ENCODE measurements at regions not wholly inside any gene's neighbourhood (a gene's known extent, or its start where the extent isn't known, plus 50 kb on each side); places are given as distances from the start of the nearest gene placed in this dataset.
A peak's percentile ranks its signal among the peaks of the same experiment; 100 is the strongest.
"Not testable (repeated sequence)": the region's sequence is repeated elsewhere in the genome, so short reads cannot be mapped to it uniquely, and the experiment has no call there.

GRCh38 chr2:87076253-87077123, 54.8 kb upstream of the PLGLB1 start (continued):
- TF ChIP-seq HNRNPK (IDR thresholded peaks at IDR 0.05; ENCODE audit: low read depth, low read length, poor library complexity, severe bottlenecking) (peak; percentile 29), GATAD1 (CRISPR knock-in tag; IDR thresholded peaks at IDR 0.05) (peak; percentile 77), PHF20 (CRISPR knock-in tag; IDR thresholded peaks at IDR 0.05) (peak; percentile 47; the same call in 1 of the 2 replicates), GABPB1 (CRISPR knock-in tag; IDR thresholded peaks at IDR 0.05) (peak; percentile 85), ZMYM4 (CRISPR knock-in tag; IDR thresholded peaks at IDR 0.05) (peak; percentile 73; the same call in 1 of the 2 replicates), RBFOX2 (IDR thresholded peaks at IDR 0.05; ENCODE audit: low read depth, low read length) (peak; percentile 72), PHF5A (CRISPR knock-in tag; IDR thresholded peaks at IDR 0.05; ENCODE audit: low read depth, unreplicated experiment) (peak; percentile 51), NFYB (CRISPR knock-in tag; IDR thresholded peaks at IDR 0.05) (peak; percentile 88), HDAC2 (CRISPR knock-in tag; IDR thresholded peaks at IDR 0.05) (0 out of 2 replicates have a peak, but pooled peaks have one; percentile 21), TFE3 (CRISPR knock-in tag; IDR thresholded peaks at IDR 0.05) (peak; percentile 40; the same call in 1 of the 2 replicates), HMGXB4 (CRISPR knock-in tag; IDR thresholded peaks at IDR 0.05; ENCODE audit: borderline replicate concordance in 1 of 2, low read depth in 1 of 2) (peak; percentile 61 to 75; a peak in 3 of 4 replicates), KDM4B (CRISPR knock-in tag; IDR thresholded peaks at IDR 0.05) (0 out of 2 replicates have a peak, but pooled peaks have one; percentile 19), FOXK1 (CRISPR knock-in tag; IDR thresholded peaks at IDR 0.05; ENCODE audit: borderline replicate concordance, low read depth) (peak; percentile 81; the same call in 1 of the 2 replicates), ZNF639 (CRISPR knock-in tag; conservative IDR thresholded peaks at IDR 0.05) (peak; percentile 52; the same call in 1 of the 2 replicates), NCOA2 (CRISPR knock-in tag; IDR thresholded peaks at IDR 0.05) (0 out of 2 replicates have a peak, but pooled peaks have one; percentile 20), PHF21A (CRISPR knock-in tag; IDR thresholded peaks at IDR 0.05) (0 out of 2 replicates have a peak, but pooled peaks have one; percentile 33), HNRNPLL (IDR thresholded peaks at IDR 0.05; ENCODE audit: low read depth, low read length, poor library complexity, severe bottlenecking) (peak; percentile 80), SP2 (CRISPR knock-in tag; IDR thresholded peaks at IDR 0.05) (peak; percentile 32; the same call in 1 of the 2 replicates), KAT8 (CRISPR knock-in tag; IDR thresholded peaks at IDR 0.05) (peak; percentile 82), PATZ1 (CRISPR knock-in tag; IDR thresholded peaks at IDR 0.05) (peak; percentile 65), SOX6 (CRISPR knock-in tag; IDR thresholded peaks at IDR 0.05) (0 out of 2 replicates have a peak, but pooled peaks have one; percentile 14), NR2F6 (CRISPR knock-in tag; IDR thresholded peaks at IDR 0.05) (peak; percentile 69; the same call in 1 of the 2 replicates)
- not testable (repeated sequence) for TF ChIP-seq SOX6, NR2F6 (IDR thresholded peaks at IDR 0.05)
